Prostate gland (tissue), 2 donors: ENCODE measurements at regions not wholly inside any gene's neighbourhood (a gene's known extent, or its start where the extent isn't known, plus 50 kb on each side); places are given as distances from the start of the nearest gene placed in this dataset.

Experiments used
- DNase-seq: peaks from one replicate; pipeline ENCODE4 v3.0.0-alpha.2; 2019; ENCODE audit warnings: low spot score
- H3K27ac ChIP-seq, 2 donors: fragments of 200-600 bp; sonication (generic); 2 replicates each; pipeline ENCODE4 v1.5.1; 2017 to 2019
- H3K27me3 ChIP-seq: fragments of 200-600 bp; sonication (generic); replicated peaks from 2 replicates; pipeline ENCODE4 v1.5.1; 2019; ENCODE audit not compliant: insufficient read depth
- H3K36me3 ChIP-seq, 2 donors: fragments of 200-600 bp; sonication (generic); 1 replicate in 1 of 2; 2 replicates in 1 of 2; pipeline versions ENCODE4 v1.5.1 to v1.8.1; 2017 to 2019
- H3K4me1 ChIP-seq: fragments of 200-600 bp; sonication (generic); replicated peaks from 2 replicates; pipeline ENCODE4 v1.5.1; 2019
- H3K4me3 ChIP-seq, 2 donors: fragments of 200-600 bp; sonication (generic); 2 replicates each; pipeline ENCODE4 v1.5.1; 2017 to 2019
- H3K9me3 ChIP-seq: fragments of 200-600 bp; sonication (generic); 2 replicates; pipeline ENCODE4 v1.5.1; 2017
- CTCF ChIP-seq, 4 experiments: fragments of 200-600 bp in 2 of 4; fragments of 450-650 bp in 2 of 4; sonication (generic) in 2 of 4; IDR thresholded peaks; 1 replicate in 3 of 4; 2 replicates in 1 of 4; pipeline ENCODE4 v1.5.1; 2016 to 2019; ENCODE audit warnings: antibody characterized with exemption in 4 of 4, mild to moderate bottlenecking in 2 of 4, moderate library complexity in 2 of 4
- POLR2A ChIP-seq: fragments of 450-650 bp; IDR thresholded peaks from one replicate; pipeline ENCODE4 v1.6.1; 2016; ENCODE audit warnings: antibody characterized with exemption, mild to moderate bottlenecking
- POLR2AphosphoS5 ChIP-seq: sonication (generic); formaldehyde crosslinking; IDR thresholded peaks from one replicate; pipeline ENCODE4 v1.6.1; 2017; ENCODE audit warnings: antibody characterized with exemption
- WGBS: methylation state at CpG from one replicate; pipeline ENCODE4 v1.1.5; 2018; 5-methylcytosine and 5-hydroxymethylcytosine counted together
- intact Hi-C: fragments of 100-400 bp; cut with DNase I; formaldehyde crosslinking; loops from one replicate; pipeline ENCODE4 v1.14.2; 2022

GRCh38 chr9:105069285-105069684 is 141.3 kb upstream of the ABCA1 start:
- intact Hi-C loops = loop anchor here (10.0 kb wide), 3 partner anchors 86 to 204 kb away; partner anchors contain the start of gene ABCA1
- no peaks in the 10 kb centered on the region for H3K36me3 ChIP-seq
- no peaks in the 10 kb centered on the region for H3K4me1 ChIP-seq
- H3K27me3 ChIP-seq = no peaks in the 10 kb centered on the region
- H3K9me3 ChIP-seq = no peaks in the 10 kb centered on the region
- H3K27ac ChIP-seq = no peak overlapping the region
- DNase-seq = no peak
- no peak for TF ChIP-seq CTCF (IDR thresholded peaks at IDR 0.05)
- no peak for TF ChIP-seq POLR2AphosphoS5
- TF ChIP-seq POLR2A = no peak
- 93% methylated on average over 5 of the region's 5 CpGs for WGBS
- no peak overlapping the region for H3K4me3 ChIP-seq

GRCh38 chr9:105069696-105070095 is 141.7 kb upstream of the ABCA1 start:
- Histone ChIP-seq H3K4me3 (no peak overlapping the region), H3K27me3 (no peaks in the 10 kb centered on the region), H3K36me3 (no peaks in the 10 kb centered on the region), H3K4me1 (no peaks in the 10 kb centered on the region), H3K9me3 (no peaks in the 10 kb centered on the region), H3K27ac (no peak overlapping the region)
- TF ChIP-seq CTCF (IDR thresholded peaks at IDR 0.05) = no peak
- 67% methylated on average over 1 of the region's 1 CpG for WGBS
- intact Hi-C loops = loop anchor here (10.0 kb wide), 3 partner anchors 85 to 205 kb away; partner anchors contain the start of gene ABCA1
- DNase-seq = no peak

GRCh38 chr9:105070176-105070575 is 142.2 kb upstream of the ABCA1 start:
- intact Hi-C loops = no loop called here
- DNase-seq = no peak
- WGBS = 92% methylated on average over 4 of the region's 4 CpGs
- Histone ChIP-seq H3K4me1 (no peaks in the 10 kb centered on the region), H3K27ac (no peak overlapping the region), H3K9me3 (no peaks in the 10 kb centered on the region), H3K4me3 (no peak overlapping the region), H3K36me3 (no peaks in the 10 kb centered on the region), H3K27me3 (no peaks in the 10 kb centered on the region)
- TF ChIP-seq POLR2AphosphoS5 = no peak
- TF ChIP-seq CTCF (IDR thresholded peaks at IDR 0.05) = no peak
- TF ChIP-seq POLR2A = no peak

- TF ChIP-seq CTCF (IDR thresholded peaks at IDR 0.05) (no peak), POLR2AphosphoS5 (no peak), POLR2A (no peak)
- Histone ChIP-seq H3K27ac (no peak overlapping the region), H3K4me1 (no peaks in the 10 kb centered on the region), H3K4me3 (no peak overlapping the region), H3K9me3 (no peaks in the 10 kb centered on the region), H3K36me3 (no peaks in the 10 kb centered on the region), H3K27me3 (no peaks in the 10 kb centered on the region)
- no peak for DNase-seq
- intact Hi-C loops = no loop called here
Measured at GRCh38 chr9:105072476-105072875, 144.5 kb upstream of the ABCA1 start.

- H3K27ac ChIP-seq = no peak overlapping the region
- no peaks in the 10 kb centered on the region for H3K36me3 ChIP-seq
- TF ChIP-seq CTCF (IDR thresholded peaks at IDR 0.05) (no peak), POLR2AphosphoS5 (no peak), POLR2A (no peak)
- intact Hi-C loops = no loop called here
- no peaks in the 10 kb centered on the region for H3K4me1 ChIP-seq
- no peaks in the 10 kb centered on the region for H3K9me3 ChIP-seq
- no peak for DNase-seq
- H3K27me3 ChIP-seq = no peaks in the 10 kb centered on the region
- no peak overlapping the region for H3K4me3 ChIP-seq
- 79% methylated on average over 1 of the region's 1 CpG for WGBS
Measured at GRCh38 chr9:105073147-105073546, 145.2 kb upstream of the ABCA1 start.
